Endodermal cell (in vitro differentiated cells): ENCODE measurements at regions not wholly inside any gene's neighbourhood (a gene's known extent, or its start where the extent isn't known, plus 50 kb on each side); places are given as distances from the start of the nearest gene placed in this dataset.

ENCODE experiments used
- DNase-seq: peaks from one replicate; pipeline ENCODE4 v3.0.0-alpha.2; 2017
- H3K27ac ChIP-seq: 2 replicates; pipeline ENCODE4 v1.5.1; 2013; ENCODE audit warnings: mild to moderate bottlenecking, low read depth, low read length, moderate library complexity
- H3K27me3 ChIP-seq: 2 replicates; pipeline ENCODE4 v1.6.1; 2013; ENCODE audit warnings: mild to moderate bottlenecking, low read length, moderate library complexity; ENCODE audit not compliant: insufficient read depth, control insufficient read depth, poor library complexity, severe bottlenecking
- H3K36me3 ChIP-seq: 2 replicates; pipeline ENCODE4 v1.7.0; 2013; ENCODE audit warnings: mild to moderate bottlenecking, low read length, moderate library complexity; ENCODE audit not compliant: control insufficient read depth, insufficient read depth
- H3K4me1 ChIP-seq: one replicate; pipeline ENCODE4 v1.7.0; 2013; ENCODE audit warnings: low read length; ENCODE audit not compliant: control insufficient read depth, insufficient read depth
- H3K4me3 ChIP-seq: 2 replicates; pipeline ENCODE4 v1.5.1; 2013; ENCODE audit warnings: mild to moderate bottlenecking, low read length, moderate library complexity
- H3K9ac ChIP-seq: 2 replicates; pipeline ENCODE4 v1.6.1; 2013; ENCODE audit warnings: mild to moderate bottlenecking, low read length, moderate library complexity; ENCODE audit not compliant: poor library complexity, severe bottlenecking; ENCODE audit errors: extremely low read depth
- H3K9me3 ChIP-seq: 2 replicates; pipeline ENCODE4 v1.6.1; 2013; ENCODE audit warnings: mild to moderate bottlenecking, low read length, moderate library complexity; ENCODE audit not compliant: control insufficient read depth
- H3K27ac Mint-ChIP-seq: 2 replicates; pipeline ENCODE4 v1.8.0; 2020; ENCODE audit warnings: mixed read lengths
- H3K27me3 Mint-ChIP-seq: 2 replicates; pipeline ENCODE4 v1.8.0; 2021; ENCODE audit warnings: mild to moderate bottlenecking, mixed read lengths; ENCODE audit not compliant: insufficient read depth
- H3K36me3 Mint-ChIP-seq: 2 replicates; pipeline ENCODE4 v1.8.0; 2020; ENCODE audit warnings: low read depth, mixed read lengths
- H3K4me1 Mint-ChIP-seq: 2 replicates; pipeline ENCODE4 v1.8.0; 2020; ENCODE audit warnings: mixed read lengths
- H3K4me3 Mint-ChIP-seq: 2 replicates; pipeline ENCODE4 v1.8.0; 2020; ENCODE audit warnings: mild to moderate bottlenecking, moderate library complexity, mixed read lengths
- H3K9me3 Mint-ChIP-seq: 2 replicates; pipeline ENCODE4 v1.8.0; 2020; ENCODE audit warnings: mild to moderate bottlenecking, mixed read lengths
- WGBS, 2 experiments: methylation state at CpG; one replicate each; pipeline versions ENCODE4 v1.1.5 to v1.1.7; 2013; ENCODE audit warnings: missing lambda C conversion rate in 2 of 2, mixed read lengths in 1 of 2; ENCODE audit not compliant: insufficient coverage in 1 of 2, insufficient read length in 1 of 2; 5-methylcytosine and 5-hydroxymethylcytosine counted together
- TF ChIP-seq, protein P1 (sequence below): fragments of 200-600 bp; sonication (generic); conservative IDR thresholded peaks from 2 replicates; pipeline ENCODE4 v1.5.0; 2021; ENCODE audit warnings: antibody characterized with exemption, mild to moderate bottlenecking

DNA sequence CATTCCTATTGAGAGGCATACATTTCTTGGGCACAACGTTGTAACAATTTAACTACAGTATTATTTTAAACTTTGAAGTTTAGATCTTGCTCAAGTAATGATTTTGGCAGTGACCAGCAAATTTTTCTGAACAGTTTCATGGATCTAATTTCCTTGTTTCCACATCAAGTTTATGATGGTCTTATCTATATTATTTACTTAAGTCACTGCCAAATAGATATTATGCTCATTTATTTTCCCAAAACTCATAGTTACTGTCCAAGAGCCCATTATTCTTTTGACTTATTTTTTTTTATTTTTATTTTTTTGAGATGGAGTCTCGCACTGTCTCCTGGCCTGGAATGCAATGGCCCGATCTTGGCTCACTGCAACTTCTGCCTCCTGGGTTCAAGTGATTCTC lies 86.5 kb upstream of the TLE4 start:
- H3K9me3 Mint-ChIP-seq = no peaks in the 10 kb centered on the region
- no peak for DNase-seq
- Histone ChIP-seq H3K4me1 (peaks cover 5% of the 10 kb centered on the region), H3K4me3 (no peak overlapping the region), H3K27ac (no peak overlapping the region), H3K36me3 (no peaks in the 10 kb centered on the region), H3K9me3 (no peaks in the 10 kb centered on the region), H3K27me3 (no peaks in the 10 kb centered on the region), H3K9ac (no peak overlapping the region)
- no peaks in the 10 kb centered on the region for H3K27me3 Mint-ChIP-seq
- no peak overlapping the region for H3K4me3 Mint-ChIP-seq
- WGBS, 2 experiments = 89 to 100% methylated on average over 2 to 3 of the region's 3 CpGs
- H3K36me3 Mint-ChIP-seq = no peaks in the 10 kb centered on the region
- H3K4me1 Mint-ChIP-seq = peaks cover 11% of the 10 kb centered on the region
- no peak overlapping the region for H3K27ac Mint-ChIP-seq
- TF ChIP-seq, protein P1, sequence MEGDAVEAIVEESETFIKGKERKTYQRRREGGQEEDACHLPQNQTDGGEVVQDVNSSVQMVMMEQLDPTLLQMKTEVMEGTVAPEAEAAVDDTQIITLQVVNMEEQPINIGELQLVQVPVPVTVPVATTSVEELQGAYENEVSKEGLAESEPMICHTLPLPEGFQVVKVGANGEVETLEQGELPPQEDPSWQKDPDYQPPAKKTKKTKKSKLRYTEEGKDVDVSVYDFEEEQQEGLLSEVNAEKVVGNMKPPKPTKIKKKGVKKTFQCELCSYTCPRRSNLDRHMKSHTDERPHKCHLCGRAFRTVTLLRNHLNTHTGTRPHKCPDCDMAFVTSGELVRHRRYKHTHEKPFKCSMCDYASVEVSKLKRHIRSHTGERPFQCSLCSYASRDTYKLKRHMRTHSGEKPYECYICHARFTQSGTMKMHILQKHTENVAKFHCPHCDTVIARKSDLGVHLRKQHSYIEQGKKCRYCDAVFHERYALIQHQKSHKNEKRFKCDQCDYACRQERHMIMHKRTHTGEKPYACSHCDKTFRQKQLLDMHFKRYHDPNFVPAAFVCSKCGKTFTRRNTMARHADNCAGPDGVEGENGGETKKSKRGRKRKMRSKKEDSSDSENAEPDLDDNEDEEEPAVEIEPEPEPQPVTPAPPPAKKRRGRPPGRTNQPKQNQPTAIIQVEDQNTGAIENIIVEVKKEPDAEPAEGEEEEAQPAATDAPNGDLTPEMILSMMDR = no peak

DNA sequence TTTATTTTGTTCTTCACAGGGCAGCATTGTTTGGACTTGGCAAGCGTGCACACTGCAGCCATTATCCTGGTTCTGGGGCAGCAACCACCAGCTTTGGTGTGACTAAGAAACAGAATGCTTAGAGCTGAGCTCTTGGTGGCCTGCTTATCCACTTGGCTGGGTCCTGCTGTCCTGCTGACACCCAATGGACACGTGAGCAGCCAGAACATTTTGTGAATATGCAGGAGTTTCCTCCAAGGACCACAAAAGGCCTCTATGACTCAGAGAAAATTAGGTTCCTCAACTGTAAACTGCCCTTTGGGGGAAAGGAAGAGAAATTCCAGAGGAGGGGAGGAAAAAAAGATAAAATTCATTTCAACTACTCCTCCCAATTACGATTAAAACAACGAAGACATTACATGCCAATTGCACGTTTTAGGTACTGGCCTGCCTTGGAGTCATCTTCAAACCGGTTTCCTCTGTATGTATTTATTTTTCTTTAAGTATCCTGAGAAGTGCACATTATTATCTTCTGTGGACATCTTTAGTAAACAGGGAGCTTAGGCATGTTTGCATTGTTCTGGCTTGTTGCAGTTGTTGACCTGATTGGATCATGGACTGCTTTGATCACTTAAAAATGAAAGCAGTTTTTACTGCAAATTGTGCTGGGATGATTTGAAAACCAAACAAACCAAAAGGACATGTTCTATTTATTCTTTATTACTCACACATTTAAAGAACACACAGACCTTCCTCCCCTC lies 82.3 kb upstream of the TLE4 start:
- H3K4me3 Mint-ChIP-seq = no peak overlapping the region
- no peak overlapping the region for H3K27ac ChIP-seq
- H3K9me3 ChIP-seq = peaks cover 5% of the 10 kb centered on the region
- no peak overlapping the region for H3K4me3 ChIP-seq
- H3K9me3 Mint-ChIP-seq = peaks cover 13% of the 10 kb centered on the region
- H3K36me3 Mint-ChIP-seq = no peaks in the 10 kb centered on the region
- peaks cover 16% of the 10 kb centered on the region for H3K4me1 Mint-ChIP-seq
- H3K27me3 Mint-ChIP-seq = no peaks in the 10 kb centered on the region
- H3K36me3 ChIP-seq = no peaks in the 10 kb centered on the region
- H3K27me3 ChIP-seq = no peaks in the 10 kb centered on the region
- H3K27ac Mint-ChIP-seq = no peak overlapping the region
- TF ChIP-seq, protein P1 = no peak
- 79 to 83% methylated on average over 6 of the region's 6 CpGs for WGBS, 2 experiments
- no peak for DNase-seq
- peaks cover 5% of the 10 kb centered on the region for H3K4me1 ChIP-seq
- no peak overlapping the region for H3K9ac ChIP-seq

DNA sequence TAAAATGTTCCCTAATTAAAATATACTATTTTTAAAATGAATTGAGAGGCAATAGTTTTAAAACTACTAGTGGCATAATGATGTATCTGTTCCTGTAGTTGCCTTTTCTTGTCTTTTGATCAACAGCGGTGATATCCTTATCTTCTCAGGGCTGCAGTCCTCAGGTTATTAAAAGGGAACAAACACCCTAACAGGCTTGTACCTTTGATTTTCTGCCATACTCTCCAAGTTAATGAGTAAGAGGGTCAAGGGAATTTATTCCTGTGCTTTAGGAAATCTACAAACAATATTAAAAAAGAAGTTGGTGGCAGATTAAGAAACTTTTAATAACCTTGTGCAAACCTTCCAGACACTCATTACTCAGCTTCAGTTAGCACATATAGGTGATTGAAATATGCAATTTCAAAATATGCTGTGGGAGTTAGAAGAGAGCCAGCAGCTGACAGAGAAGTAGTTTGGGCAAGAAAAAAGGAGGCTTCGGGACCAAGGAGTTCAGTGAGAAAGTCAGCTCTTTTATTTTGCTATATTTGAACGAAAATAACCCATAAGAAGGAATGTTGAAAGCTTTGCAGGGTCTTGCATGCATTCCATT lies 81.0 kb upstream of the TLE4 start:
- Mint-ChIP-seq H3K27me3 (no peaks in the 10 kb centered on the region), H3K4me3 (no peak overlapping the region), H3K4me1 (peaks cover 16% of the 10 kb centered on the region), H3K9me3 (peaks cover 13% of the 10 kb centered on the region), H3K27ac (no peak overlapping the region), H3K36me3 (no peaks in the 10 kb centered on the region)
- H3K27ac ChIP-seq = no peak overlapping the region
- no peaks in the 10 kb centered on the region for H3K36me3 ChIP-seq
- WGBS, 2 experiments = 86 to 89% methylated on average over 2 to 3 of the region's 3 CpGs
- TF ChIP-seq, protein P1 = no peak
- no peaks in the 10 kb centered on the region for H3K27me3 ChIP-seq
- no peak overlapping the region for H3K9ac ChIP-seq
- H3K4me3 ChIP-seq = no peak overlapping the region
- H3K9me3 ChIP-seq = peaks cover 5% of the 10 kb centered on the region
- no peak for DNase-seq
- peaks cover 5% of the 10 kb centered on the region for H3K4me1 ChIP-seq
